Inflammatory macrophage (primary cell): ENCODE measurements at regions not wholly inside any gene's neighbourhood (a gene's known extent, or its start where the extent isn't known, plus 50 kb on each side); places are given as distances from the start of the nearest gene placed in this dataset.

ENCODE experiments used
- DNase-seq, 2 donors: peaks; one replicate each; pipeline ENCODE4 v3.0.0-alpha.2; 2020 to 2022

DNA sequence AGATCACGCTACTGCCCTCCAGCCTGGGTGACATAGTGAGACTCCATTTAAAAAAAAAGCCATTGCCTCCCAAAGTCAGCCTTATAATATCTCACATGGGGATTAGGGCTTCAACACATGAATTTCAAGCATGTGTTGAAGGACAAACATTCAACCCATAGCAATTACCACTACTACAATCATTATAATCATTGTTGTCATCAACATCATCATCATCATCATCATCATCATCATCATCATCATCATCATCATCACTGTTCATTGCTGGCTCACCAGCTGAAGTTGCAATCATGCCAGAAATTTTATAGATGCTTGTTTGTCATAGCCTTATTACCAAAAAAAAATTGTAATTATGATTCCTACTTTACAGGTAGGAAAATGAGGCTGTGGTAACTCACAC is 762.9 kb downstream of the METTL15 start:
- DNase-seq = no peak

DNA sequence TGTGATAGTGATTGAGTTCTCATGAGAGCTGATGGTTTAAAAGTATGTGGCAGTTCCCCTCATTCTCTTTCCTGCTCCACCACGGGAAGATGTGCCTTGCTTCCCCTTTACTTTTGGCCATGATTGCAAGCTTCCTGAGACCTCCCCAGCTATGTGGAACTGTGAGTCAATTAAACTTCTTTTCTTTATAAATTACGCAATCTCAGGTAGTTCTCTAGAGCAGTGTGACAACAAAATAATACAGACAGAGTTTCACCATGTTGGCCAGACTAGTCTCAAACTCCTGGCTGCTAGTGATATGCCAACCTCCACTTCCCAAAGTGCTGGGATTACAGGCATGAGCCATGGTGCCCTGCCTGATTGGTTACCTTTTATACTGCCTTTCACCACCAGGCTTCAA is 755.2 kb downstream of the METTL15 start:
- DNase-seq = no peak

DNA sequence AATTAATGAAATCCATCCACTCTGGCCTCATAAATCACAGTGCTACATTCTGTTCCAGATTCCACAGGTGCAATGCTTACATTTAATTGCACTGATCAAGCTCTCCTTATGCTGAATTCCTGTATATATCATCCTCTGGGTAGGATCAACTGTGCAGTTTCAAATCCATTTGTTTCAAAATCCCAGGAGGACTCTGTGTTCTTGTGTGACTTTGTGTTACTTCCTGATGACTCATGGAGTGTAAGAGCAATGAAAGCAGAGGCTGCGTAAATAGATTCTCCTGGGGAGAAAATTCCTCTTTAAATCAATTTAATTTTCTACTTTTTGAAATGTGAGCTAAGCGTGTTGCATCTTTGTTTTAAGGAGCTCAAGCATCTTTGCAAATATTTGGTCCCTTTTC is 752.7 kb downstream of the METTL15 start:
- DNase-seq = no peak

DNA sequence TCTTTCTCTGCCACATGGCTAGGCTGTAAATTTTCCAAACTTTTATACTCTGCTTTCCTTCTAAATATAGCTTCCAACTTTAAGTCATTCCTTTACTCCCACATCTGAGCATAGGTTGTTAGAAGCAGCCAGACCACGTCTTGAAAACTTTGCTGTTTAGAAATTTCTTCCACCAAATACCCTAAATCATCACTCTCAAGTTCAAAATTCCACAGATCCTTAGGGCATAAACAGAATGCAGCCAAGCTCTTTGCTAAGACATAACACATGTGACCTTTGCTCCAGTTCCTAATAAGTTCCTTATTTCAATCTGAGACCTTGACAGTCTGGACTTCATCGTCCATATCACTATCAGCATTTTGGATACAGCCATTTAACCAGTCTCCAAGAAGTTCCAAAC is 749.9 kb downstream of the METTL15 start:
- no peak for DNase-seq

DNA sequence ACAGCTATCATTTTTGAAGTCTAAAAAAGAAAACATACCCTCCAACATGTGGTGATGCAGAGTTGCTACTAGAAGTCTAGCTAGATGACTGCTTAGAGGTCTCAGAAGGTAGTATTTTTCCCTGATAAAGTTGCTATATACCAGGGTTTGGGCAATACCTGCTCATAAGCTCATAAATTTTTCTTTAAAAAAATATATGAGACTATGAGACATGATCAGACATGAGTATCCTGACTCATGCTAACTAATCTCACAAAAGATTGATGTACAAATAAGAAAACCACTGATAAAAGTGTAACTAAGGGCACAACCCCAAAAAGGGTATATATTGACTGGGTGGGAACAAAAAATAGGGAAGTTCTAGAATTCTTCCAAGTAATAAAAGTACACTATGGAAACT is 740.9 kb downstream of the METTL15 start:
- no peak for DNase-seq

DNA sequence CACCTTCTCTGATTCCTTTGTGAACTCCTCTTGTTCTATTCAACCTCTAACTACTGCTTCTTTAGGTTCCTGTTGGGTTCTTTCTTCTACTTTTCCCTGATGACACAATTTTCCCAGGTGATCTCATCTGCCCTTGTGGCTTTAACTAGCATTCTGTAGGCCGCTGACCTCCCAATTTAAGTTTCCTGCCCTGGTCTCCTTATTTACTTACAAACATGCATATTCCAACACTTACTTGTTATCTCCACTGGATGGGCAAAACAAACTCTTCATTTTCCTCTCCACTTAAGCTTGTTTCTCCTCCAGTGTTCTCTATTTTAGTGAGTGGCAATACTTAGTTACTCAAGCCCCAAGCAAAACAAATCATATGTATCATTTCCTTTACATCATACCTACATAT is 734.5 kb downstream of the METTL15 start:
- no peak for DNase-seq

DNA sequence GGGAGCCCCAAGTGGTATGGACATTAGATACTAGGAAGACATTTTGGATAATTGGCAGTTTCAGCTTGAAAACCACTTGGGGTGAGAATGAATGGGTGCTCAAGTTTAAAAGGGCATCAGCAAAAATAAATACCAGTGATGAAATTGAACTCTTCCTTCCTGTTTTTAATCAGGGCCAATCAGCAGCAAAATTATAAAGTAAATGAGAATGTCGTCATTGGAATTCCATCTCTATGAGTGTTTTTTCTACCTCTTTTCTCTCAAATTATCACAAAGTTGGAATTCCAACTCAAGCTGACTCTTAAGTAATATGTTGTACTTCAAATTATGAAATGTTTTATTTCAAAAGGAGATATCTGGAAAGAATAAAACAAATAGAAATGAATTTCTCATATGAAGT is 730.6 kb downstream of the METTL15 start:
- no peak for DNase-seq

DNA sequence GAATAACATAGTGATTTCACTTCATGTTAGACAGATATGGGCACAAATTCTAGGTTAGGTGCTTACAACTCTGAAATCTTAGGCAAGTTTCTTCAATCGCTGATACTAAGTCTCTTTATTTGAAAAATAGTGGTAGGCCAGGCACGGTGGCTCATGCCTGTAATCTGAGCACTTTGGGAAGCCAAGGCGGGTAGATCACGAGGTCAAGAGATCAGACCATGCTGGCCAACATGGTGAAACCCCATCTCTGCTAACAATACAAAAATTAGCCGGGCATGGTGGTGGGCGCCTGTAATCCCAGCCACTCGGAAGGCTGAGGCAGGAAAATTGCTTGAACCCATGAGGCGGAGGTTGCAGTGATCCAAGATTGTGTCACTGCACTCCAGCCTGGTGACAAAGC is 729.4 kb downstream of the METTL15 start:
- no peak for DNase-seq

DNA sequence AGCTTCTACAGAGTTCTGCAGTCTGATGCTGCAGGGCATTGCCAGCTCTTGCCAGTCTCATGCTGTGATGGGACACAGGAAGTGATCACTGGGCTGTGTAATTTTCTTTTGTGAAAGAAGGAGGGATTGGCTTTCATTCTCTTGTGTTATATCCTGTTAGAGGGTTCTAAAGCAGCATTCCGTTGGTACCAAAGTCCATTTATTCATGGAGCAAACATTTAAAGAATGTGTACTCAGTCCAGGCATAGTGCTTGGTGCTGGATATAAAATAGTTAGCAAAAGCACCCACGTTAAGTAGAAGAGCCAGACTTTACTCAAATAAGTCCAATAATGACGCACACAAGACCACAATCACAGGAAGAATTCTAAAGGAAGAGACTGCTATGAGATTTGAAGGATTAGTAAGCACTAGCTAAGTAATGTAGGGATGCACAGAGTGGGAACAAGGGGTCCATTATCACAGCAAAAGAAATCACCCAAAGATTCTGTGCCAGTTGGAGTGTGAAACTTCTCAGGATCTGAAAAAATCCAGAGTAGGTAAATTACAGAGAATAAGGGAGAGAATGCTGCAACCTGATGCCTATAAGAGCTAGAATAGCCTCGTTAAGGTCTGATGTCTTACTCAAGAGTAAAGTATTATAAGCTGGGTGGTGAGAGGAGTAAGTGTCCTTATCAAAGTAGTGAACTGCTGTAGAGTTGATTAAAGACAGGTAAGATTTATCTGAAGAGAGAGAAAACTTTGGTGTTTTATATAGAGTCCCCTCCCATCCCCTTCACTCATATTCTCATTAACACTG is 728.3 kb downstream of the METTL15 start:
- no peak for DNase-seq

DNA sequence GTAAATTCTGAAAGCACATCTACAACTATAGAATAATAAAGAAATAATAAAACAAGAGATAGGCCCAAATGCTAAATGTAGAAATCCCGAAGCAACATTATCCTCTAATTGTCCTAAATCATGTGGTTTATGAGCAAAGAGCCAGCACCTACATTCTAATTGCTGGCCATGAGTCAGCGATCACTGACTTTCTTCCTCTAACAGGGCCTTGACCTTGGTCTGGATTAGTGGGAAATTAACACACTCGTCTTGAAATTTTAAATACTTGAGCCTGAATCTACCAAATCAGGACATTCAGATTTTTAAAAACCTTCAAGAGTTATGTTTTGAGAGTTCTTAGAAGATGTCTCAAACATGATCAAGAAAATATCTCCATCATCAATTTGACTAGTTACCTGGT is 727.6 kb downstream of the METTL15 start:
- DNase-seq = no peak

DNA sequence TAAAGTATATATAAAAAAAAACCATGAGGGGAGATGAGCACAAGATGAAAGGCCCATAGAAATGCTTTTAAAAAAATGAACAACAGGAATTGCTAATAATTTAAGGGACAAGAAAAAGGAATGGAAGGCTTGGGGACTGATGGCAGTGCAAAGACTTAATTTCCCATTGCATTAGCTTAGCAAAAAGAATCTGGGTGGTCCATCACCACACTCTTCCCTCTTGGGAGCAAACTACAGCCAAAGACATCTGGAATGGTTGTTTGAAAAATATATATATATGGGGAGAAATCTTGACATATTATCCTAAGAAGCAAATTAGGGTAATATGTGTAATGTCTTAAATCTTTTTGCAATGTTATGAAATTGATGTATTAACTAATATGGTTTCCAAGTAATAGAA is 727.1 kb downstream of the METTL15 start:
- DNase-seq = no peak

DNA sequence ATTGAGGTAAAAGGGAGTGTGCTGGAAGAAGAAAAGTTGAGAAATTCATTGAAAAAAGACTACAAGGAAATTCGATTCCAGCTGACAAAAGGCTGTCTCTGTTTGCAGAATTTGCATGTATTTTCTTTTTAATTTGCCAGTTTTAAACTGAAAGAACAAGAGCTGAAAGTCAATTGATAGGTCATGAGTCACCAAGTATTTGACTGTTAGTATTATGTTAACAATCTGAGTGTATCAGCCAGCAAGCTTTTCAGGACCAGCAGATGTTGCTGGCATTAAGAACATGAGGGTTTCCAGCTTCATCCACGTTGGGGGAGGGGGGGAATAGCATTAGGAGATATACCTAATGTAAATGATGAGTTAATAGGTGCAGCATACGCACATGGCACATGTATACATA is 726.7 kb downstream of the METTL15 start:
- DNase-seq = no peak

DNA sequence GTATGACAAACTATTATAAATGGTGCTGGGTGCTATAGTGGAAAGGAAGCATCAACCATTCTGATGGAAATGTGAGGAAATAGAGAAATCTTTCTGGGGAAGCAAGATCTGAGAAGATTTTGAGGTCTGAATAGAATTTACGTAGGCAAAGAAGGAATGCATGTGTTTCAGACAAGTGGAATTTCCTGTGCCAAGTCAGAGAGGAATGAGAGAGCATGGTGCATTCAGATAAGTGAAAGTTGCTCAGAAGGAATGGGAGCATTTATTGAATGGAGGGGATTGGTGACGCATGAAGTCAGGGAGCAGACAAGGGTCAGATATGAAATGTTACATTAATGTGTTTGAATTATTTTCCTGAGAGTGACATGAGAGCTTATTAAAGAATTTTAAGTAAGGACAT is 725.5 kb downstream of the METTL15 start:
- no peak for DNase-seq

DNA sequence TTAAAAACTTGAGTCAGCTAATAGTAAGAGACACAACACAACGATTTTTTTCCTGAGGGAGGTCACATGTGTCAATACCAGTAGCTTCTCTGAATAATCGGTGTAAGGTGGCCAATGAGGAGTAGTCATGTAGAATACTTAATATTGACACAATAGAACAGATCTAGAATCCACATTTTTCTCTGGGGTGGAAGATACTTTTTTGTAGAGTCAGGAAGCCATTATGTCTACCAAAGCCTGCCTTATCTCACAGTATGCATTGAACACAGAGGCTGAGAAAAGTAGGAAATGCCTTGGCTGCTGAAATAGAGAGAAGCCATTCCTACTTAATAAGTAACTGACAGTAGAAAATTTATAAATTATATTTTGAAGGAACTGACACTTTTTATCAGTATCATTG is 725.0 kb downstream of the METTL15 start:
- no peak for DNase-seq

DNA sequence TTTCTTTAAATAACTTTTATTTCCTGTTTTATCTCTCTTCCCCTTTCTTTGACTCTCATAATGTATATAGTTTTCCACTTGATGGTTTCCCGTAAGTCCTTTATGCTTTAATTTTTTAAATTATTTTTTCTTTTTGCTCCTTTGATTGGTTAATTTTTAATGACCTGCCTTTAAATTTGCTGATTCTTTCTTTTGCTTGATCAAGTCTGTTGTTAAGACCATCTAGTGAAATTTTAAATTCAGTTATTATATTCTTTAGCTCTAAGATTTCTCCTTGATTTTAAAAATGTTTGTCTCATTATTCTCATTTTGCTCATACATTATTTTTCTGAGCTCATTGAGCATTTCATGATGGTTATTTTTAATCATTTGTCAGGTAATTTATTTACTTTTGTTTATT is 718.6 kb downstream of the METTL15 start:
- DNase-seq = no peak

DNA sequence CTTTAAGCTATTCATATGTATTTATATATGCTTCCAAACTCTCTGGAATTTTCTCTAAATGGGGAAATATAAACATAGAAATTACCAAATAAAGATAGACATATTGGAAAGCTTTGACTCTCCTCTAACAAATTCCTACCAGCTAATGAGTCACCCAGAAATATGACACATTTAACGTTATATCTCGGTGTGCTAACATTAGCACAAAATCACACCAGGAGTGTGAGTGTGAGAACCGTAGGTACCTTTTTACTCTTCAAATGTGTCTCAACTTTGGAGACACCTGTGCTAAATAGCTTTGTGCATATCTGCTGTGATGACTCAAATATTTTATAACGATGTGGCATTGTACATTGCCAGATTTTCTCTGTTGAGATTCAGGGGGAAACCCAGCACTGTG is 714.4 kb downstream of the METTL15 start:
- DNase-seq = no peak

DNA sequence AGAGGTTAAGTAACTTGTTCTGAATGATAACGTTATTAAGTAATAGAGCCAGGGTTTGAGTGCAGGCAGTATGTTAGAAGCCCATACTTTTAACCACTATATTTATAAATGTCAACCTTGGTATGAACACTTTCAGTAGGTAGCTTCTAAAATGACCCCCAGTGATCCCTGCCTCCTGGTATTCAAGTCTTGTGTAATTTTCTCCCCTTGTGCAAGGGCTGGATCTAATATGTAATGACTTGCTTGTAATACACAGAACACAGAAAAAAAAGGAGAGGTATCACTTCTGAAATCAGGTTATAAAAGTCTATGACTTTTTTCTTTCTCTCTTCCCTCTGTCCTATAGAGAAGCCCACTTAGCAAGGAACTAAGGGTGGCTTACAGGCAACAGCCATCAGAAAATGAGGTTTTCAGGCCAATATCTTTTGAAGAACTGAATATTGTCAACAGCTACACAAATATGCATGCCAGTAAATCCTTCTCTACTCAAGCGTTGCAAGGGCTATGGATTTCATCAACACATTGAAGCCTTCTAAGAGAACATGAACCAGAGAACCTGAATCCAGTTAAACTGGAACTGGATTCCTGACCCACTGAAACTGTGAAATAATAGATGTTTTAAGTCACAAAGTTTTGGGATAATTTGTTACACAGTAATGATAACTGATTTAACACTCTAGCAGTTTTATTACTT is 712.3 kb downstream of the METTL15 start:
- DNase-seq = no peak

DNA sequence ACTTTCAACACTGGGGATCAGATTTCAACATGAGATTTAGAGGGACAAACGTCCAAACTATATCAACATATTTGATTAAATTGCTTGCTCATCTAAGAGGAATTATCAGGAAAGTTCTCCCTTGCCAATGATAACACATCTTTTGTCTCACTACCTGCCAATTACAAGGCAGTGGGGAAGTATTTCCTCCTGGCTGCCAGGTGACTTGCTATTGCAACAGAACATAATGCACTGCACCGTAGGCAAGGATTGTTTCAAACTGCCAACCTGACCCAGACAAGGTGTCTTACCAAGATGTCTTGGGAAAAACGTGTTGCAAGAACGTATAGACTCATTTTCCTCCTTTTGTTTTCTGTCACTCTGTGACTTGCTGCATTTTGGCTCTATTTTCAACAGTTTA is 711.6 kb downstream of the METTL15 start:
- DNase-seq = no peak

DNA sequence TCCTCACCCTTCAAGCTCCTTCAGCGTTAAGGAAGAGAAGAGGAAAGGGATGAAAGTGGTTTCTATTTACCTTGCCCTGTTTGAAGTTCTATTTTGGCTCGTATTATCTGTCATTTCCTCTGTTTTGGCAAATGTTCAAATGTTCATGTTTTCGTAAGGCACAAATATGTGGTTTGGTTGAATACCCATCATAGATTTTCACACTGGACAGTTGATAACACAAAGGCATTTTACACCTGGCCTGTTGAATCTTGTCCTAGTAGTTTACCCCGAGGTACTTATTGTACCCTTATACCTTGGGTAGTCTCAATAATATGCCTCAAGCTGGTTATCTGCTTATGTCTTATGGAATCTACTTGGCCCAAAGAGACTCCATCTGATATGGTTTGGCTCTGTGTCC is 706.9 kb downstream of the METTL15 start:
- no peak for DNase-seq

DNA sequence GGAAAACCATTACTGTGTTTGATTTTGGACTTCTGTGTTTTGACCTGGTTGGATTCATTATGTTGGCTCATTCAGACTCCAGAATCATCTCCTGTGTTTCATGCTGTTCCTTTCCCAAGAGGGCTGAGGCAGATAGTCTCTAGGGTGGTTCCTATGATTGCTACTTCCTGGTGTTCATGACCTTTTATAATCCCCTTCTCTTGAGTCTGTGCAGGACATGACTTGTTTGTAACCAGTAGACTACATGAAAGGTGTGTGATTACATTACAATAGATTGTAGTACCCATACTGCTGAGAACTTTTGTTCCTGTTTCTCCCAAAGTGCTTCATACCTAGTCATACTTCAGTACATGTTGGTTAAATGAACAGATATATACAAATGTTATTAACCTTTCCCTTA is 700.6 kb downstream of the METTL15 start:
- DNase-seq = no peak

DNA sequence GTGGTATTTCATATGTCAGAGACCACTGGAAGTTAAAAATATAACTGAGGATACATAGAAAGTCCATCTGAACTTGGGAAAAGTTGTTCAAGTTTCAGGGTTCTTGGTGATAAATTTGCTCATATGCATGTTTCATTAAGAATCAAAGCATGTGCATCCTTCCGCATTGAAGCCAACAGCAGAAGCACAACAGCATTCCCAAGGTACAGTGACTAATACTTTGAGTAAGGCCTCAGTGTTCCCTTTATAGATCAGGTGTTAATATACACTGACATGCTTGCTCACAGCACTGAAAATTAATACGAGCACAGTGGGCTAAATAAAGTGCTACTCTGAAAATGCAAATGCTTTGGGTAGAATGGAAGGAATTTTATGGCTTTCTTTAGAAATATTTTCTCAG is 691.1 kb downstream of the METTL15 start:
- DNase-seq = no peak

DNA sequence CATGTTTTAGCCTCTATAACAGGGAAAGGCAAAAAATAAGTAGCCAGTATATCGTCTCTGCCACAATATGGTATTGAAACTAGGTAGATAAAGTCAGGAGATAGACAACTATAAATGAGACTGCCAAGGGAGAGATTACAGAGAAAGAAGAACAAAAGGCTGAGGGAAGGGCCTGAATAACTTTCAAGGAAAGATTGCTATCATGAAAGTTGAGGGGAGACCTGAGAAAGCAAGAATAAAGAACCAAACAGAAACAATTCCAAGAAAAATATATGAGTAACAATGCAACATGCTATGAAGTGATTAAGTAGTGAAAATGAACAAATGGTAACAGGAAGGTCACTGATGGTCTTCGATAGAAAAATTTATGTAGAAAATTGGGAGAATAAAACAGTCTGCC is 690.1 kb downstream of the METTL15 start:
- no peak for DNase-seq

DNA sequence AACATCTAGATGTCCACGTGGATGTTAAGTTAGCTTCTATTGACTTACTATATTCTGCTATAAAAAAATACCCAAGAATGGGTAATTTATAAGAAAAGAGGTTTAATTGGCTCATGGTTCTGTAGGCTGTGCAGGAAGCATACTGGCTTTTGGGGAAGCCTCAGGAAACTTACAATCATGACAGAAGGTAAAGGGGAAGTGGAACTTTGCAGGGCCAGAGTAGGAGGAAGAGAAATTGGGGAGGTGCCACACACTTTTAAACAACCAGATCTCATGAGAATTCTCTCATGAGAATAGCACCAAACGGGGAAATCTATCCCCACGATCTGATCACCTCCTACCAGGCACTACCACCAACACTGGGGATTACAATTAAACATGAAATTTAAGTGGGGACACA is 689.3 kb downstream of the METTL15 start:
- DNase-seq = no peak

DNA sequence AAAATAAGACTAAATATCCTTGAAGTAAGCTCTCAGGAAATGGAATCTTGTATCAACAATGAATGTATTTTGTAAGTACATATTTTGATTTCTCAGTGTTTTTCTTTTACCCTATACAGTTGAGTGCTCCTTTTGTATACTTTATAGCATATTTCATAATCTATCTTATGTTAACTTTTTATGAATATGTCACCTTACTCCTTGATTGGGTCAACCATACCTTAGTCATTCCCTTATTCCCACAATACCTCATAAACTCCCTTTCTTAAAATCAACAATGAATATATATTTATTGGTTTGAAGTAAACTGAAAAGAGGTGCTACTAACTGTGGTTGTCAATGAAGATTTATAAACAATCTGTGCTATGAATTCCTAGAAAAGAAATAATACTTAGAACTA is 686.2 kb downstream of the METTL15 start:
- DNase-seq = no peak

DNA sequence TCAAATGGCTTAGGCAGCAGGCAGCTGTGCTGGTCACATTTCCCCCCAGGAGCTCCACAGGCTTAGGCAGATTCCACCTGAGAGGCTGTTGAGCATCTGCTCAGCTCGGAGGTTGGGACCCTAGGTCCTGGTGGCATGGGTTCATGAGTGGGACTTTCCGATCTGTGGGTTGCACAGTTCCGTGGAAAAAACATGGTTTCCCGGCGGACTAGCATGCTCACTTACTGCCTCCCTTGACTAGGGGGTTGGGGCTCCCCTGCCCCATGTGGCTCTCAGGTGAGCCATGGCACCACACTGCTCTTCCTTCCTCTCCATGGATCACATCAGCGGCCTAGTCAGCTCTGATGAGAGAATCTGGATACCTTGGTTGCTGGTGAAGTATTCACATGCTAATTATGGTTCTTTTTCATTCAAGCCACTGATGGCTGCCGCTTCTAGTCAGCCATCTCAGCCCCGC is 685.1 kb downstream of the METTL15 start:
- DNase-seq = no peak
